HFF-Myc (cell line): ENCODE measurements at regions not wholly inside any gene's neighbourhood (a gene's known extent, or its start where the extent isn't known, plus 50 kb on each side); places are given as distances from the start of the nearest gene placed in this dataset.
"Not testable (repeated sequence)": the region's sequence is repeated elsewhere in the genome, so short reads cannot be mapped to it uniquely, and the experiment has no call there.

Source experiments
- DNase-seq: peaks from one replicate; pipeline ENCODE4 v3.0.0-alpha.2; 2011; ENCODE audit warnings: low read depth; ENCODE audit errors: extremely low read depth
- H3K4me3 ChIP-seq: replicated peaks from 2 replicates; pipeline ENCODE4 v1.5.1; 2011; ENCODE audit warnings: low read depth, mild to moderate bottlenecking, control low read depth, low read length
- TF ChIP-seq, protein P1 (sequence below): IDR thresholded peaks from 2 replicates; pipeline ENCODE4 v1.5.1; 2012; ENCODE audit warnings: mild to moderate bottlenecking, low read depth, low read length, control low read depth; ENCODE audit errors: missing control alignments

DNA sequence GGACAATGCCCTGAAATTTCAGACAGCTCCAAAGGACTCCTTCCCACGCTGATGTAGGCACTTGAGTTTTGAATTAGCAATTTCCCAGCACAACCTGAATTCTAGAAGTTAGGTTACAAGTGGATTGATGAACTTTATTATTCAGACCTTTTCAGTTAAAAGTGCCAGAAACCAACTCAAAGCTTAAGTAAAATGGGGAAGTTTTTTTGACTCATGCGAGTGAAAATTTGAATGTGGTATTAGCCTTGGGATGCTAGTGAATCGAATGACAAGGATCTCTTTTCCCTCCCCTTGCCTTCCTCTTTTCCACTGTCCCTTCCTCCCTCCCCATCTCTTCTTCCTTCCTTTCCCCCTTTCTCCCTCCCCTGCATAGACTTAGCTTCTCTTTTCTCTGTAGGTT is 295.1 kb upstream of the PROK2 start:
- TF ChIP-seq, protein P1, sequence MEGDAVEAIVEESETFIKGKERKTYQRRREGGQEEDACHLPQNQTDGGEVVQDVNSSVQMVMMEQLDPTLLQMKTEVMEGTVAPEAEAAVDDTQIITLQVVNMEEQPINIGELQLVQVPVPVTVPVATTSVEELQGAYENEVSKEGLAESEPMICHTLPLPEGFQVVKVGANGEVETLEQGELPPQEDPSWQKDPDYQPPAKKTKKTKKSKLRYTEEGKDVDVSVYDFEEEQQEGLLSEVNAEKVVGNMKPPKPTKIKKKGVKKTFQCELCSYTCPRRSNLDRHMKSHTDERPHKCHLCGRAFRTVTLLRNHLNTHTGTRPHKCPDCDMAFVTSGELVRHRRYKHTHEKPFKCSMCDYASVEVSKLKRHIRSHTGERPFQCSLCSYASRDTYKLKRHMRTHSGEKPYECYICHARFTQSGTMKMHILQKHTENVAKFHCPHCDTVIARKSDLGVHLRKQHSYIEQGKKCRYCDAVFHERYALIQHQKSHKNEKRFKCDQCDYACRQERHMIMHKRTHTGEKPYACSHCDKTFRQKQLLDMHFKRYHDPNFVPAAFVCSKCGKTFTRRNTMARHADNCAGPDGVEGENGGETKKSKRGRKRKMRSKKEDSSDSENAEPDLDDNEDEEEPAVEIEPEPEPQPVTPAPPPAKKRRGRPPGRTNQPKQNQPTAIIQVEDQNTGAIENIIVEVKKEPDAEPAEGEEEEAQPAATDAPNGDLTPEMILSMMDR = no peak
- no peak overlapping the region for H3K4me3 ChIP-seq
- DNase-seq = no peak

DNA sequence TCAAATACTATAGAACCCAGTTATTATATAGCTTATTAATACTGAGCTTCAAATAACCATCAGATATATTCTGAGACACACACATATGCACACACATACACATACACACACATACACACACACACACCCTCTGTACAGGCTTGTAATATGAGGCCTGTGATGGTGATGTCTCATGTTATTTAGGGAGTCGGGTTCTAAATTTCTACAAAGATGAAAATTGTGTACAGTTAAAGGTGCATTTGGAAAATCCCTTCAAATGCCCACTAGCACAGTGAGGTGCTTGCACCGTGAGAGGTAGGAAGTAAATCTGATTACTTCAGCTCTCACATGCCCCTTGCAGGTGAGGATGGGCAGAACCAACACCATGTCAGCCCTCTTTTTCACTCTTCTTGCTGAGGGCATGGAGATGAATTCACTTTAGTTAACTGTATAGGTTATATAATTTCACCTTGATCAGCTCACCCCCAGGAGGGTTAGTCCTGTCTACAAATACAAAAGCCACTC is 294.5 kb upstream of the PROK2 start:
- no peak for DNase-seq
- TF ChIP-seq, protein P1 = no peak
- H3K4me3 ChIP-seq = no peak overlapping the region

DNA sequence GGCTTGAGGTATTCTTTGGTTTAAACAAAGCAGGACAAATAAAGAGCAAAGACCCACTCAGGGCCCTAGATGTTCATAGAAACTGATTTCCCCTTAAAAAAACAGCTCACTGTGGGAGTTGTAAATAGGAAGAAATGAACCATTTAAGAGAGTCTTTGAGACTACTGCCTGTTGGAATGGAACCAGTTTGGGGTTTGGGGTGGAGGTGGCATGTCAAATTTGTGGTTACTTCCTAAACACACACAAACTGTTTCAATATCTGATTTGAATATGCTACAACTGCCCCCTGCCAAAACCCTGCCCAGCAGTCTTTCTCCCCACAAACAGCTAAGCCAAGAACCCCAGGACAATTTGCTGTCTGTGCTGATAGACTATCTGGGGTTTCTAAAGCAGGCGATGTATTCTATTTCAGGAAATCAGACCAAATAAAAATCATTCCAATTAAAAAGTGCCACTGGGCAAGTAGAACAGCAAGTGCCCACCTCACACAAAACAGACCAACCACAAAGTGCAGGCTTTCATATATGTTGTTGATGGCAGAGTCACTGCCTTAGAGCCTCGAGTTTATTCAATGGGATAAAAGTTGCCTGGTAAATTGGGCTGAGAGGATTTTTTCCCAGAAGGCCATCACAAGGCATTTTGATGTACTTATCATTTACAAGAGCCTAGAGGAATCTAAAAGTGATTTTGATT is 293.9 kb upstream of the PROK2 start:
- TF ChIP-seq, protein P1 = no peak
- DNase-seq = no peak
- H3K4me3 ChIP-seq = no peak overlapping the region

DNA sequence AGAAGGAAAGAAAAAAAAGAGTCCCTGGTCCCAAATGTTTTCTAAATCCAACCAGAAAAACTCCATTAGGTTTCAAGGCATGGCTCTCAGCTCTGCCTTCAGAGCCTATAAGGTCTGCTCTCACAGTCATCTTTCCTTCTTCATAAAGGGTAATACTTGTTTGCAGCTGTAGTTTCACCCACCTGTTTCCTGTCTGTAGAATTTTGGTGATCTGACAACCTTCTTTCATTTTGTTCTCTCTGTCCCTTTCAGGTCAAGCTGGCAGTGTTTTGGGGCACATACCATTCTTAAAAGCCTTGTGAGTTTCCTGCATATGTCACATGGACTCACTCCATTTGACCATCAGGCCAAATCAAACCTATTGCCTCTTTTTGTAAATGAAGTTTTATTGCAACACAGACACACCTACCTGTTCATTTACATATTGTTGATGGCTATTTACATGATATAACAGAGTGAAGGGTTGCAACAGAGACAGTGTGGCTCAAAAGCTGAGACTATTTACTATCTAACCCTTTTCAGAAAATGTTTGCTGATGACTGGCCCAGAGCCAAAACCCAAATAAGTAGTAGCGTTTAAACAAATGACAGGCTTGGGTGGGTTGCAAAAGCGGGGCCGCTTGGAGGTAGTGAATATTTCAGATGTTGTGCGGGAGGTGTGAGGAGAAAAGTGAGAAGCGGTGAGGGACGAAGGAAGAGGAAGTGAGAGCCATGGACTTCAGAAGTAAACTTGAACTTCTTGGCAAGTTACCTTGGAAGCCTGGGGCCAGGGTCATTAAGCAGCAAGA is 292.7 kb upstream of the PROK2 start:
- no peak for DNase-seq
- H3K4me3 ChIP-seq = no peak overlapping the region
- TF ChIP-seq, protein P1 = no peak

DNA sequence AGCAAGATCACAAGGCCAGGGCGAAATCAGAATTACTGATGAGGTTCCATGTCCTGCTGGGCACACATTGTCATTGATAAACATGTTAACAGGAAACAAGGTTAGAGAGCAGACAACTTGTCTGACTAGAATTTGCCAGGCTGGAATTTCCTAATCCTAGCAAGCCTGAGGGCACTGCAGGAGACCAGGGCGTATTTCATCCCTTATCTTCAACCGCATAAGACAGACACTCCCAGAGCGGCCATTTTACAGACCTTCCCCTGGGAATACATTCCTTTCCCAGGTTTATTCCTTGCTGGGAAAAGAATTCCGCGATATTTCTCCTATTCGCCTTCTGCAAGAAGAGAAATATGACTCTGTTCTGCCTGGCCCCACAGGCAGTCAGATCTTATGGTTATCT is 290.9 kb upstream of the PROK2 start:
- not testable (repeated sequence) for H3K4me3 ChIP-seq, DNase-seq

DNA sequence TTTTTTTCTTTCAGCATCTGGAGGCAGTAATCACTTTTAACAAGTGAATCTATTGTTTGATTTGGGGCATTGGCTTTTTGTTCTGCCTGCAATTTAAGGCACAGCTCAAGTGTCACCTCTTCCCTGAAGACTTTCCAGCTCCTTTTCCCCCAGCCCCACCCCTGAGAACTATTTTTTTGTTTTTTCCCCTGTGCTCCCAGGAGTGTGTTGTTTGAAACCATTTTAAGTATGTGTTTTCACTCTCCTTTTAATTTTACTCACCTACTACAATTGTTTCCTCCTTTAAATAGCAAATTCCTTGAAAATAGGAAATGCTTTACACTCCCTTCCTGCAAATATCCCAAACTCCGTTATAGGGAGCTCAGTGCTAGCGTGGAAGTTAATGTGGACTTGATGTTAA is 286.7 kb upstream of the PROK2 start:
- TF ChIP-seq, protein P1 = no peak
- no peak overlapping the region for H3K4me3 ChIP-seq
- DNase-seq = no peak

DNA sequence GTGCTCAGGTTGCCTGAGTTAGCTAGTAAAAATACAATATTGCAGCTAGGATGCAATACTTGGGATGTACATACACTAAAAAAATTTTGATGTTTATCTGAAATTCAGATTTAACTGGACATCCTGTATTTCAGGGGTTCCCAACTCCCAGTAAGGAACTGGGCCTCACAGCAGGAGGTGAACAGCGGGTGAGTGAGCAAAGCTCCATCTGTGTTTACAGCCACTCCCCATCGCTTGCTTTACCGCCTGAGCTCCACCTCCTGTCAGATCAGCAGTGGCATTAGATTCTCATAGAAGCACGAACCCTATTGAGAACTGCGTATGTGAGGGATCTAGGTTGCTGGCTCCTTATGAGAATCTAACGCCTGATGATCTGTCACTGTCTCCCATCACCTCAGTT is 285.1 kb upstream of the PROK2 start:
- H3K4me3 ChIP-seq = no peak overlapping the region
- TF ChIP-seq, protein P1 = no peak
- DNase-seq = no peak
